ENCODE measurements at regions not wholly inside any gene's neighbourhood (a gene's known extent, or its start where the extent isn't known, plus 50 kb on each side); places are given as distances from the start of the nearest gene placed in this dataset.

- Histone ChIP-seq H3K27ac (no peak overlapping the region), H3K36me3 (no peaks in the 10 kb centered on the region), H3K9me3 (no peaks in the 10 kb centered on the region), H3K4me1 (ENCODE audit: insufficient read depth) (no peaks in the 10 kb centered on the region), H3K4me3 (no peak overlapping the region), H3K27me3 (no peaks in the 10 kb centered on the region)
- TF ChIP-seq POLR2A (IDR thresholded peaks at IDR 0.05) (no peak), CTCF (IDR thresholded peaks at IDR 0.05) (no peak), EP300 (IDR thresholded peaks at IDR 0.05) (no peak)
- no peak for DNase-seq
- intact Hi-C loops (cut with DNase I), result no loop called here
- WGBS, 3 donors, result 76 to 89% (median 84%) methylated on average over 2 of the region's 2 CpGs
Measured at GRCh38 chr11:81332276-81332675, 1401.4 kb downstream of the FAM181B start.

- intact Hi-C loops (cut with DNase I), result no loop called here
- Histone ChIP-seq H3K27me3 (no peaks in the 10 kb centered on the region), H3K36me3 (no peaks in the 10 kb centered on the region), H3K4me3 (no peak overlapping the region), H3K9me3 (no peaks in the 10 kb centered on the region), H3K4me1 (ENCODE audit: insufficient read depth) (no peaks in the 10 kb centered on the region), H3K27ac (no peak overlapping the region)
- no peak for DNase-seq
- TF ChIP-seq CTCF (IDR thresholded peaks at IDR 0.05) (no peak), EP300 (IDR thresholded peaks at IDR 0.05) (no peak), POLR2A (IDR thresholded peaks at IDR 0.05) (no peak)
- WGBS, 3 donors, result 78 to 83% (median 78%) methylated on average over 9 of the region's 9 CpGs
Measured at GRCh38 chr11:81331611-81332235, 1401.9 kb downstream of the FAM181B start.

GRCh38 chr11:81331088-81331487 is 1402.6 kb downstream of the FAM181B start:
- no peaks in the 10 kb centered on the region for H3K9me3 ChIP-seq
- DNase-seq, result no peak
- H3K27me3 ChIP-seq, result no peaks in the 10 kb centered on the region
- no peak for TF ChIP-seq CTCF (IDR thresholded peaks at IDR 0.05)
- TF ChIP-seq EP300 (IDR thresholded peaks at IDR 0.05), result no peak
- TF ChIP-seq POLR2A (IDR thresholded peaks at IDR 0.05), result no peak
- 84 to 87% (median 85%) methylated on average over 4 of the region's 4 CpGs for WGBS, 3 donors
- intact Hi-C loops (cut with DNase I), result no loop called here
- no peak overlapping the region for H3K4me3 ChIP-seq
- H3K4me1 ChIP-seq (ENCODE audit: insufficient read depth), result no peaks in the 10 kb centered on the region
- H3K36me3 ChIP-seq, result no peaks in the 10 kb centered on the region
- no peak overlapping the region for H3K27ac ChIP-seq

GRCh38 chr11:81303038-81303664 is 1430.5 kb downstream of the FAM181B start:
- WGBS, 3 donors, result 58 to 62% (median 60%) methylated on average over 5 of the region's 5 CpGs
- intact Hi-C loops (cut with DNase I), result no loop called here
- H3K4me3 ChIP-seq, result no peak overlapping the region

More at GRCh38 chr11:81303038-81303664, 1430.5 kb downstream of the FAM181B start:
- Histone ChIP-seq H3K9me3 (no peaks in the 10 kb centered on the region), H3K27me3 (no peaks in the 10 kb centered on the region), H3K4me1 (ENCODE audit: insufficient read depth) (no peaks in the 10 kb centered on the region), H3K27ac (no peak overlapping the region), H3K36me3 (no peaks in the 10 kb centered on the region)
- TF ChIP-seq CTCF (IDR thresholded peaks at IDR 0.05) (no peak), POLR2A (IDR thresholded peaks at IDR 0.05) (no peak), EP300 (IDR thresholded peaks at IDR 0.05) (no peak)
- DNase-seq, result no peak
